ENCODE measurements at regions not wholly inside any gene's neighbourhood (a gene's known extent, or its start where the extent isn't known, plus 50 kb on each side); places are given as distances from the start of the nearest gene placed in this dataset.
"Not testable (repeated sequence)": the region's sequence is repeated elsewhere in the genome, so short reads cannot be mapped to it uniquely, and the experiment has no call there.

- DNase-seq = no peak
Observed at GRCh38 chr6:11885159-11885558, 106.6 kb upstream of the ADTRP start.

GRCh38 chr6:11883471-11883870, 104.9 kb upstream of the ADTRP start:
- not testable (repeated sequence) for DNase-seq

- not testable (repeated sequence) for DNase-seq
Observed at GRCh38 chr6:11880156-11880555, 101.6 kb upstream of the ADTRP start.

- DNase-seq = no peak
Observed at GRCh38 chr6:11878735-11879134, 100.1 kb upstream of the ADTRP start.

GRCh38 chr6:11878029-11878428, 99.4 kb upstream of the ADTRP start:
- DNase-seq = no peak

- DNase-seq = no peak
Observed at GRCh38 chr6:11876934-11877433, 98.4 kb upstream of the ADTRP start.

- no peak for DNase-seq
Observed at GRCh38 chr6:11875325-11876109, 96.9 kb upstream of the ADTRP start.

GRCh38 chr6:11869672-11870340, 91.2 kb upstream of the ADTRP start:
- DNase-seq = no peak

- DNase-seq = no peak
Observed at GRCh38 chr6:11868392-11868791, 89.8 kb upstream of the ADTRP start.

GRCh38 chr6:11865680-11866300, 87.2 kb upstream of the ADTRP start:
- no peak for DNase-seq

GRCh38 chr6:11858439-11858838, 79.8 kb upstream of the ADTRP start:
- no peak for DNase-seq

GRCh38 chr6:11855743-11856142, 77.1 kb upstream of the ADTRP start:
- no peak for DNase-seq

GRCh38 chr6:11854408-11855165, 76.0 kb upstream of the ADTRP start:
- DNase-seq = no peak

GRCh38 chr6:11853678-11854407, 75.2 kb upstream of the ADTRP start:
- DNase-seq = no peak

- DNase-seq = no peak
Observed at GRCh38 chr6:11852061-11852651, 73.6 kb upstream of the ADTRP start.

- no peak for DNase-seq
Observed at GRCh38 chr6:11851387-11851786, 72.8 kb upstream of the ADTRP start.

GRCh38 chr6:11848852-11849731, 70.5 kb upstream of the ADTRP start:
- no peak for DNase-seq

GRCh38 chr6:11848346-11848651, 69.7 kb upstream of the ADTRP start:
- no peak for DNase-seq

GRCh38 chr6:11847515-11848345, 69.1 kb upstream of the ADTRP start:
- DNase-seq = no peak

- DNase-seq = not testable (repeated sequence)
Observed at GRCh38 chr6:11847068-11847467, 68.5 kb upstream of the ADTRP start.
